Glutamatergic neuron (in vitro differentiated cells): ENCODE measurements at regions not wholly inside any gene's neighbourhood (a gene's known extent, or its start where the extent isn't known, plus 50 kb on each side); places are given as distances from the start of the nearest gene placed in this dataset.

Experiments
- DNase-seq: peaks from one replicate; pipeline ENCODE4 v3.0.0; 2022
- H3K27ac Mint-ChIP-seq: one replicate; pipeline ENCODE4 v1.8.0; 2020; ENCODE audit warnings: mild to moderate bottlenecking, mixed read lengths, inconsistent platforms; ENCODE audit not compliant: unreplicated experiment
- H3K27me3 Mint-ChIP-seq: one replicate; pipeline ENCODE4 v1.8.0; 2020; ENCODE audit warnings: mild to moderate bottlenecking, moderate library complexity, mixed read lengths, inconsistent platforms; ENCODE audit not compliant: unreplicated experiment
- H3K36me3 Mint-ChIP-seq: one replicate; pipeline ENCODE4 v1.8.0; 2020; ENCODE audit warnings: mild to moderate bottlenecking, mixed read lengths, inconsistent platforms; ENCODE audit not compliant: unreplicated experiment
- H3K4me1 Mint-ChIP-seq: one replicate; pipeline ENCODE4 v1.8.0; 2020; ENCODE audit warnings: mild to moderate bottlenecking, low read depth, mixed read lengths, inconsistent platforms; ENCODE audit not compliant: unreplicated experiment
- H3K4me3 Mint-ChIP-seq: one replicate; pipeline ENCODE4 v1.8.0; 2020; ENCODE audit warnings: mild to moderate bottlenecking, mixed read lengths, inconsistent platforms; ENCODE audit not compliant: unreplicated experiment
- H3K9me3 Mint-ChIP-seq: one replicate; pipeline ENCODE4 v1.8.0; 2020; ENCODE audit warnings: mild to moderate bottlenecking, moderate library complexity, mixed read lengths, inconsistent platforms; ENCODE audit not compliant: unreplicated experiment
- TF ChIP-seq, protein P1 (sequence below): fragments of 200-600 bp; sonication (generic); IDR thresholded peaks from one replicate; pipeline ENCODE4 v1.5.0; 2021; ENCODE audit not compliant: partially characterized antibody, unreplicated experiment

DNA sequence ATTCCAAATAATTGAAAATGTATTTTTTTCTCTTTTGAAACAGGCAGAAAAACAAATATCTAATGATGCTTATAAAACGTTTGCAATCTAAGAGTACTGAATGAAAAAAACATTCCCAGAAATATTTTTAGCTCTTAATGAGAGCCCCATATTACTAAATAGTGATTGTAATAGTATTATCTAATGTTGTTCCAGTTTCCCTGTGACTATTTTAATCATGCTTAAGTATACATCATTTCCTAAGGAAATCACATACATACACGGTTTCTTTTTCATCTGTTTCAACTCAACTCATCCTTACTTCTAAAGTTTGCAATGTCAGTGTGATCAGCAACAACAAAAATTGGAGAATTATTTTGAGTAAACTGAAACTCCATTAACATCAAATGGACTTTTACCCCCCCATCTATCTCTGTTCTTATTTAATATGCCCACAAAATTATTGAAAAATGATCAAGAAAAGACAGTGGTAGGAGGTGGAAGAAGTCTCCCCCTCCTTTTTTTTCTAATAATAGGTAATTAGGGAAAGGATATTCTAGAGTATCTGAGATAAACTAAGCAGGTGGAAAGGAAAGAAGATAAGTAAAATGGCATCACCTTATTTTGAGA lies 530.1 kb upstream of the ATP2B1 start:
- Mint-ChIP-seq H3K27me3 (no peaks in the 10 kb centered on the region), H3K4me3 (no peak overlapping the region), H3K36me3 (peaks cover 4% of the 10 kb centered on the region), H3K9me3 (peaks cover 4% of the 10 kb centered on the region), H3K27ac (no peak overlapping the region), H3K4me1 (peaks cover 3% of the 10 kb centered on the region)
- no peak for DNase-seq
- TF ChIP-seq, protein P1, sequence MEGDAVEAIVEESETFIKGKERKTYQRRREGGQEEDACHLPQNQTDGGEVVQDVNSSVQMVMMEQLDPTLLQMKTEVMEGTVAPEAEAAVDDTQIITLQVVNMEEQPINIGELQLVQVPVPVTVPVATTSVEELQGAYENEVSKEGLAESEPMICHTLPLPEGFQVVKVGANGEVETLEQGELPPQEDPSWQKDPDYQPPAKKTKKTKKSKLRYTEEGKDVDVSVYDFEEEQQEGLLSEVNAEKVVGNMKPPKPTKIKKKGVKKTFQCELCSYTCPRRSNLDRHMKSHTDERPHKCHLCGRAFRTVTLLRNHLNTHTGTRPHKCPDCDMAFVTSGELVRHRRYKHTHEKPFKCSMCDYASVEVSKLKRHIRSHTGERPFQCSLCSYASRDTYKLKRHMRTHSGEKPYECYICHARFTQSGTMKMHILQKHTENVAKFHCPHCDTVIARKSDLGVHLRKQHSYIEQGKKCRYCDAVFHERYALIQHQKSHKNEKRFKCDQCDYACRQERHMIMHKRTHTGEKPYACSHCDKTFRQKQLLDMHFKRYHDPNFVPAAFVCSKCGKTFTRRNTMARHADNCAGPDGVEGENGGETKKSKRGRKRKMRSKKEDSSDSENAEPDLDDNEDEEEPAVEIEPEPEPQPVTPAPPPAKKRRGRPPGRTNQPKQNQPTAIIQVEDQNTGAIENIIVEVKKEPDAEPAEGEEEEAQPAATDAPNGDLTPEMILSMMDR, result no peak

DNA sequence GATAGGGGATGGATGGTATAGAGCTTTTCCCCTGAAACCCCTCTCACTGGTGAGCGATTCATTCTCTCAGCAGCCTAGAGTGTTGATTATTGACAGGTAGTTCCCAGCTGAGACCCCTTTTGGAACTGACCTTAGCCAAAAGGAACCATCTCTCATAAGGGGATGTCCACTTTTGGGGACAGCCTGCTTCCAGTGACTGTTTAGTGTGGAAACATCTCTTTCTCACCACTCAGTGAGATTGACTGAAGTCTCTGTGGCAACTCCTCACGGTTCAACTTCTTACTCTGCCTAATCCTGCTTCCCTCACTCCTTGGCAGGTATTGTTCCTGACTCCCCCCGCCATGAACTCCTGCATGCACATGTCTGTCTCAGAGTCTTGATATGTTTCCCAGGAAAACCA lies 529.2 kb upstream of the ATP2B1 start:
- H3K4me1 Mint-ChIP-seq, result peaks cover 3% of the 10 kb centered on the region
- no peak overlapping the region for H3K4me3 Mint-ChIP-seq
- TF ChIP-seq, protein P1, result no peak
- peaks cover 4% of the 10 kb centered on the region for H3K9me3 Mint-ChIP-seq
- peaks cover 4% of the 10 kb centered on the region for H3K36me3 Mint-ChIP-seq
- no peak for DNase-seq
- H3K27ac Mint-ChIP-seq, result no peak overlapping the region
- H3K27me3 Mint-ChIP-seq, result no peaks in the 10 kb centered on the region

DNA sequence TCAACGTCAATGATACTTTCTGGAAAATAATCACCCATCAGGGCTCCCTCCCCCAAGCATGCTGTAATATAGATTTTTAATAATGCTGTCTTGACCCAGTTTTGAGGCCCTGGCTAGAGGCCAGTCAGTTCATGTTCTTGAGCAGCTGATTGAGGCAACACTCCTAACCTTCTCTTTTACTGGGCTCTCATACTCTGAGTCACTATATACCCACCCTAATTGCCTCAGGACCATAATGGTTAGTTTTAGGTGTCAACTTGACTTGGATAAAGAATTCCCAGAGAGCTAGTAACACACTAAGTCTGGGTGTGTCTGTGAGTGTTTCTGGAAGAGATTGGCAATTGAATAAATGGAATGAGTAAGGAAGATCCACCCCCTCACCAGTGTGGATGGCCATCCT lies 527.0 kb upstream of the ATP2B1 start:
- H3K27ac Mint-ChIP-seq, result no peak overlapping the region
- H3K27me3 Mint-ChIP-seq, result no peaks in the 10 kb centered on the region
- peaks cover 4% of the 10 kb centered on the region for H3K36me3 Mint-ChIP-seq
- TF ChIP-seq, protein P1, result no peak
- H3K4me3 Mint-ChIP-seq, result no peak overlapping the region
- H3K4me1 Mint-ChIP-seq, result peaks cover 3% of the 10 kb centered on the region
- DNase-seq, result no peak
- H3K9me3 Mint-ChIP-seq, result peaks cover 4% of the 10 kb centered on the region

DNA sequence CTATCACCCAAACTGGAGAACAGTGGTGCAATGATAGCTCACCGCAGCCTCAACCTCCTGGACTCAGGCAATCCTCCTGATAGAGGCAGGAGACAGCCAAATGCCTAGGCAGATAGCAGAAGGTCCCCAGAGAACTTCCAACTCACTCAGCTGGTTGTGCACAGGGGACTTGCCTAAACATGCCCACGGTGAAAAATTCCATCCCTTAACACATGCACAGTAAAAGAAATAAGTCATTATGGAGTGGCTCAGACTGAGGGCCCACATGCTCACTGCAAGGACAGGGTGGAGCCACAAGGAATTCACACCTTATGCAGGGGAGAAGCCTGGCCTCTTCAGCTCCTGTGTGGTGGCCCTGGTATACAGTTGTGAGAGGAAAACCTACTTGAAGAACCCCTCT lies 525.8 kb upstream of the ATP2B1 start:
- H3K4me1 Mint-ChIP-seq, result peaks cover 3% of the 10 kb centered on the region
- H3K4me3 Mint-ChIP-seq, result no peak overlapping the region
- H3K9me3 Mint-ChIP-seq, result peaks cover 4% of the 10 kb centered on the region
- H3K27me3 Mint-ChIP-seq, result no peaks in the 10 kb centered on the region
- TF ChIP-seq, protein P1, result no peak
- H3K36me3 Mint-ChIP-seq, result peaks cover 4% of the 10 kb centered on the region
- no peak overlapping the region for H3K27ac Mint-ChIP-seq
- peak; percentile 10 for DNase-seq

DNA sequence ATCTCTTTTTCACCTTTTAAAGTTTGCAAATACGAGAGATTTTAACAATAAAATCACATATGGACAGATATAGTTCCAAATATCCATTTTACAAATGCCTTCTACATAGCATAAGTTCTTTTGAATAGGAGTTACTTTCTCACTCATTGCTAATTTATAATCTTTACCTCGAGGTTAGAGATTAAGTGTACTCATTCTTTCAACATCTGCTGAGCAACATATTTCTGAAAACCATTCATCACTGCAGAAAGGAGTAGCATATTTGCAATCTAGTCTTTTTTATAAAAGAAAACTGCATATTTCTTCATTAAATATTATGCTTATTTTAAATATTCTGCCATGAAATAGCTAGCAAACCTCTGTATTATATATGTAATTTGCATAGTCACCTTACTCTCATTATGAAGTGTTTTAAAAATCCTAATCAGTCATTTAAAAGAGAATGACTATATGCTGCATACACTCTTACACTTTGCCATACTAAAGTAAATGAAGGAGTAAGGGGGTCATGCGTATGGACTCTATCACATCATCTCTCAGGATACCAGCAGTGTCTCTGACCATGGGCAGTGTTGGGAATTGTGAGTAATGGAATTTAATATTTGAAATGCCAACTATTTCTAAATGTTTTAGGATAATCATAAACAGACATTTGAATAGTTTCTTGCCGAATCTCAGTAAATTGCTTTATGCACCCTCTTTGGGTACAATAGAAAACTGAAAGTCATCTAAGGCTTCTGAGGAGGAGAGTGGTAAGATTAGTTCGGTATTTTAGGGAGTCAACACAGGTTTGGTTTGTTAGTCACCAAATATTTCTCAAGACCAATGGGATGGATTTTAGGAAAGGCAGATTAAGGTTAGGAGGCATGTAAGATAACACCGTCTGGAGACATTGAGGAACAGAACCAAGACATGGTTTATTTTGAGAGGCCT lies 524.8 kb upstream of the ATP2B1 start:
- Mint-ChIP-seq H3K4me3 (no peak overlapping the region), H3K27me3 (no peaks in the 10 kb centered on the region), H3K27ac (no peak overlapping the region), H3K9me3 (peaks cover 3% of the 10 kb centered on the region), H3K4me1 (peaks cover 3% of the 10 kb centered on the region), H3K36me3 (peaks cover 4% of the 10 kb centered on the region)
- TF ChIP-seq, protein P1, result no peak
- DNase-seq, result no peak
